Astrocyte (in vitro differentiated cells and primary cell): ENCODE measurements at regions not wholly inside any gene's neighbourhood (a gene's known extent, or its start where the extent isn't known, plus 50 kb on each side); places are given as distances from the start of the nearest gene placed in this dataset.

Experiments
- CTCF ChIP-seq: IDR thresholded peaks from 2 replicates; pipeline ENCODE4 v1.5.1; 2011; ENCODE audit warnings: low read depth, mild to moderate bottlenecking, inconsistent platforms, low read length, moderate library complexity; ENCODE audit not compliant: insufficient read depth
- EZH2 ChIP-seq: IDR thresholded peaks from 2 replicates; pipeline ENCODE4 v1.6.1; 2012; ENCODE audit warnings: mild to moderate bottlenecking, low read length, inconsistent platforms; ENCODE audit not compliant: insufficient read depth

GRCh38 chr12:73623421-73623820 lies 914.2 kb upstream of the ATXN7L3B start:
- no peak for TF ChIP-seq CTCF
- no peak for TF ChIP-seq EZH2
